NK-92 treated with Interleukin-12 subunit alpha and Interleukin-12 subunit beta, amount 100 ng/mL, for 24 hours (cell line): ENCODE measurements at regions not wholly inside any gene's neighbourhood (a gene's known extent, or its start where the extent isn't known, plus 50 kb on each side); places are given as distances from the start of the nearest gene placed in this dataset.
"Not testable (repeated sequence)": the region's sequence is repeated elsewhere in the genome, so short reads cannot be mapped to it uniquely, and the experiment has no call there.

Source experiments
- DNase-seq: peaks from one replicate; lab custom pipeline; 2025; lab: John Stamatoyannopoulos, UW

DNA sequence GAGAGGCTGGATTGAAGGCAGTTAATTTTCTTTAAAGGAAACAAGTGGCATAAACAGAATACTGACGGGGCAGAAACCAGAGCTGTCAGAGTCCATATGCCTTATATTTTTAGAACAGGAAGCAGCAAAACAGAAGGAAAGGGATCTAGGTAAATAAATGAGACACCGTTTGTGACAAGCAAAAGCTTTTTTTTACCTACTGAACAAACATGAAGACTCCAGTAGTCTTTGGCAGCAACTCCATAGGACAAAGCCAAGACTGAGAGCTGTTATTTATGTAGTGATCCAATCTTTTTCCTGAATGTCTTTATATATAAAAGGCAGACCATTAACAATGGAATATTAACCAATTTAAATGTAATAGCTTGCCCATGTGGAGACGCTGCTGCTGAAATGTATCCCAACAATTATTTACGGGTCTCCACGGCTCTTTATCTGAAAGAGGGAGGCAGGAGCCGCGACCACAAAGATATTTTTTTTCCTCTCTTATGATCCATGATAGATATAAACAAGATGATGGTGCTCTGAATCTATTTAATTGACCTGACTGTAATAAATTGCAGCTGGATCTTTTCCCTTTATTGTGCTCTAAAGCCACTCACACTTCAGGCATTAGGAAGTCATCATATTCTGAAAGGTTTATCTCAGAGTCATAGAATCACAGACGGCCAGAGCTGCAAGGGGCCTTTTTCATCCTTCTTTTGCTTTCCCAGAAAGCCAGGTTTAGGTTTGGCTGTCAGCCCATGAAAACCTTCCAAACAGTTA is 687.8 kb downstream of the EFNB2 start:
- no peak for DNase-seq

DNA sequence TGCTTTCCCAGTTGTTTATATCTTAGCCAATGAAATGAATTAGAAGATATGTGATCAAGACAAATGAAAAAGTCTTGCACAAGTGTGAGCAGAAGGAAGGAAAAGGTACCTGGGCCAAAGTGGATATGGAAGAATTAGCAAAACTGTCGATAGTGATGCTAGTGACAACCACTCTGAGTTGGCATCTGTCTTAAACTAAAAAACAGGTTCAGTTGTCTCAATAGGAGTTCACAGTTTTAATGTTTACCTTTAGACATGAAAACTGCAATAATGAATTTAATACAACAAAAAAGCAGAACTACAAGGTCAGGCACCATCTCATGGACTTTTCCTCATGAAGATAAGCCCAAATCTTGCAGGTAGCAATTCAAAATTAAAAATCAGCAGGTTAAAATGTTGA is 688.5 kb downstream of the EFNB2 start:
- no peak for DNase-seq

DNA sequence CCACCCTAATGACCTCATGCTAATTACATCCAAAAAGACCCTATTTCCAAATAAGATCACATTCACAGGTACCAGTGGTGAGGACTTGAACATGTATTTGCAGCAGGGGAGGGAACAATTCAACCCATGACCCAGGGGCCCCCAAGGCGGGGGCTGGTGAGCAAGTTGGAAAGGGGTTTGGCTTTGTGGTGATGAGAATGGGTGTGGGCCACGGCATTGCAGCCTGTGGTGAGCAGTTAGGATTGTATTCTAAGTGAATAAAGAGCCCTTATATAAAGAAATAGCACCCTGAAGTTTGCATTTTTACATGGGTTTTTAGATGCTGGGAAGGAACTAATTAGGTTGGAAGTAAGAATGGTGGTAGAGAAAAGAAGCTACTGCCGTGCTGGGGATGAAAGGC is 694.2 kb downstream of the EFNB2 start:
- DNase-seq = no peak

DNA sequence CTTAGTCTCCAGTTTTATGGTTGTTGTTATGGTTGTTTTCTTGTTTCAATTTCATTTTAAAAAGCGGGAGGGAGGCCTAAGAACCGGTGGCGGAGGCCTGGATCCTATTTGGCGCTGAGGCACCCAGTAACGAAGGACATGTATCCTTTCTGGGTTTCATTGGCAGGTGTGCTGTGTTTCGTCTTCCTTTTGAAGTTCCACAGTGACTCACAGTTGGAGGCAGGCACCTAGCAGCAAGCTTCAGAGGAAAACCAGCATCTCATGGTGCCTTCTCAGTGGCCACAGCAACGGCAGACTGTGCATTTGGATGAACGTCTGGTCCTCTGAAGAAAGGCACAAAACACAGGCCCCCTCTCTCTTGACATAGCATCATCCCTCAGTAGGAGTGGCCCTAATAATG is 697.2 kb downstream of the EFNB2 start:
- no peak for DNase-seq

DNA sequence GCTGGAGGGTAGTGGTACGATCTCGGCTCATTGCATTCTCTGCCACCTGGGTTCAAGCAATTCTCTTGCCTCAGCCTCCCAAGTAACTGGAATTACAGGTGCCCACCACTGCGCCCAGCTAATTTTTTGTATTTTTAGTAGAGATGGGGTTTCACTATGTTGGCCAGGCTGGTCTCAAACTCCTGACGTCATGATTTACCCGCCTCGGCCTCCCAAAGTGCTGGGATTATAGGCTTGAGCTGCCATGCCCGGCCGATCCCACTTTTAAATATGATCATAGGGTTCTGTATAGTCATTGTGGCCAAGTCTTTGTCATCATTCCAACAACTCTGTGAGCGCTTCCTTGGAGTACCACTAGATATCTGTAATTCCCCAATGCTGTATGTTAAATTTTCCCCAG is 698.2 kb downstream of the EFNB2 start:
- not testable (repeated sequence) for DNase-seq

DNA sequence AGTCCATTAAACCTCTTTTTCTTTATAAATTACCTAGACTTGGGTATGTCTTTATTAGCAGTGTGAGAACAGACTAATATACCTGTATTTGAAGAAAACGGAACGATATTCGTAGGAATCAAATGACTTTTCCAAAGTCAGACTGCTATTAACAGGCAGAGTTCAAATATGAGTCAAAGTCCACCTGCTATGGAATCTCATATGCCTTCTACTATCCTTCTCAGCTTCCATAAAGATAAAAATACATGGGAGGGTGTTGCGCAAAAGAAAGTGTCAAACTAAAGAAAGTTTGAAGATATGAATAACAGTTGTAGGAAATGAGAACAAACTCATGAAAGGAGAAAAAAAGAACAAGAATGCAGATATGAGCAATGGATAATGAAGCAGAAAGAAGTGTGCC is 704.6 kb downstream of the EFNB2 start:
- no peak for DNase-seq

DNA sequence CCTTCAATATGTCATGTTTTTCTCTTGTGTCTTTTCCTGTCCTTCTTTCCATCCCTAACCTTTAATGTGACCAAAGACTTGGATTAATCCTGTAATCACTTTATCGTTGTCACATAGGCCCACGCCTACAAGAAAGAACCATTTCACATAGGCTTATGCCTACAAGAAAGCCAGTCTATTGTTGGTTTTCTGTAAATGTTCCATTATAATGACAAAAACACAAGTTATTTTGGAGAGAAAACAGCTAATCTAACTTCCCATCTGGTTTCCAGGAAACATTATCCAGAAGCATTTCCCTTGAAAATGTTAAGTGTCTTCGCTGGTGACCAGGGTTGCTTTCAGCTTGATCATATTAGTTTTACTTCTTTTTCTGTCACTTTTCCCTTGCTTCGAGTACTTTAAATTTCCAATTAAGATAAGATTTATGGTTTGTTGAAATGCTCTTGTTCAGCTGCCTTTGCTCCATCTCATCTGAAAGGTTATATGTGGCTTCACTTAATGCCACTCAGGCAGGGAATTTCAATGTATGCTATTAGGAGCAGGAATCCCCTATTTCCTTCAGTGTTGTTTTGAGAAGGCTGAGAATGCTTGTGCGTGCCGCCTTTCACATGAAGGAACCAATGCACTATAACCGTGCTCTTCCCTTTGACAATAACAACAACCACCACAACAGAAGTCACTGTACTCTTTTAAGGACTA is 708.2 kb downstream of the EFNB2 start:
- no peak for DNase-seq

DNA sequence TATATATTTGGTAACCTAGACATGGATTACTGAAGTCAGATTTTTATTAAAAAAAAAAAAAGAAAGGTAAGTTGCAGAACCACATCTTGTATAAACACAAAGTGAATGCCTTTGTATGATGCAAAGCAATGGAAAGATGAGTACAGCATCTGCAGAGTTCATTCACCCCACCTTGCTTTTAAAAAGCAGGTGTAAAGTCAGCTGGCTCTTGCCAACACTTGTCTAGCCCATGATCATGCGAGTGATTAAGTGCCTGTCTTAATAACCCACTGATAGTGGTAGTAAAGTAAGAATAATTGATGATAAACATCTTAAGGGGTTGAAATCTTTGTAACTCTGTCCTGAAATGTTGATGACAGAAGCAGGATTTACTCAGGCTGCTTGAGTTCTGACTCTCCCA is 710.4 kb downstream of the EFNB2 start:
- DNase-seq = no peak

DNA sequence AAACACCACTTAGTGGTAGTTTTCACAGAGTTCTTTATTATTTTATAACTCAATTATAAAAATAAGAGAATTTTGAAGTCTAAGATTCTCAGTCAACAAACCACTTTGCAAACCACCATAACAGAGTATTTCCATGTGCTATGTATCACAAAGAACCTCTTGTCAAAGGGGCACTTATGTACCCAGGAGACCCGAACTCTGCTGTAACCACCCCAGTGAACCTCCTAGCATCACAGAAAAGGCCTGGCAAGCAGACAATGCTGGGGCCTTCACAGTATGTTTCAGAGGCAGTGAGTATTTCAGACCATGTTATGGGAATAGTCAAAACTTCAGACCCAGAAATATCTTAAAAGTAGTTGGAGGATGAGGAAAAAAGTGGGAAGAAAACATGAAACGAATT is 714.1 kb downstream of the EFNB2 start:
- no peak for DNase-seq

DNA sequence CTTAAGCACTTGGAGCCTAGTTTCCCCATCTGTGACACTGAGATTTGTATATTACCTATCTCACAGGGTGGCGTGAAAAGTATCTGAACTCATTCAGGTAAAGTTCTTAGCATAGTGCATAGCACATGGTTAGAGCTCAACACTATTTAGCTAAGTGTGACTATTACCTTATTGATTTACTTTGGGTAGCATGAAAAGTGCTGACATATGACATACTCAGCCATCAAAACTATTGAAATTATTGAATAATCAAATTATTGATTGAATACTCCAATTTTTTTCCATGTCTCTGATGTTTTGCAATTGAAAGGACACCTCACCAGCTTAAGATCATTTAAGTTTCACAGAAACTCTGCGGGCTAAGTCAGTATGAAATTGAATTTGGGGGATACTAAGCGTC is 715.0 kb downstream of the EFNB2 start:
- no peak for DNase-seq

DNA sequence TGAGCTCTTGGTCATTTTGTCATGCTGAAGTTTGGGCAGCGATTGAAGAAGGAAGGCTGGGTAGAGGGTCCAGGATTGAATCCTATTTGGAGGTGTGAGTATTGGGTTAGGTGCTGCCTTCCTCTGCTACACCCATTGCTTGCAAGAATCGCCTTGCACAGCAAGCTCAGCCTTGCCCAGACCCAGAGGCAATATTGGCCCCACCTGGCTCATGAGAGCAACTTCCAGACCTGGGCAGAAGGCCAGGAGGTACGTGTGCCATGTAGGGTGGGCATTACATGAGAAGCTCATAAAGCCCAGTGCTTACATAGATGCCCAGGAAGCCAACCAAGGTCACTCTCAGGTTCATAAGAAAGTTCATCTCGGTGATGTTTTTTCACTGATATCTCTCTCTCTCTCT is 718.0 kb downstream of the EFNB2 start:
- DNase-seq = no peak

DNA sequence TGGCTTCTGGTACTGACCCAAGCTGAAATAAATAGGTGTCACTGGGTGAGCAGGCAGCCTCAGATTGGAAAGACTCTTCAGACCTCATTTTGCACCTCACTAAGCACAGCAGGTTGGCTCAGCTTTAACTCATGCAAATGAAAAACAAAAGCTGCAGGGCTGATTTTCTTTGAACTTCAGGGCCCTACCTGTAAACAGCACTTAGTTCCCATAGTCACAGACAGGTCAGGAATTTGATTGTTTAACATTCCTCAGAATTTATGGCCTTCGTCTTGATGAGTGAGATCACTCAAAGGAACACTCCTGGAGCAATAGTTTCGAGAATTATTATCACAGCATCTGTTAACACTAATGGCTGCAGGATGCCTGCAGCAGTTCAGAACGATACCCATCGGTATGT is 718.5 kb downstream of the EFNB2 start:
- DNase-seq = no peak

DNA sequence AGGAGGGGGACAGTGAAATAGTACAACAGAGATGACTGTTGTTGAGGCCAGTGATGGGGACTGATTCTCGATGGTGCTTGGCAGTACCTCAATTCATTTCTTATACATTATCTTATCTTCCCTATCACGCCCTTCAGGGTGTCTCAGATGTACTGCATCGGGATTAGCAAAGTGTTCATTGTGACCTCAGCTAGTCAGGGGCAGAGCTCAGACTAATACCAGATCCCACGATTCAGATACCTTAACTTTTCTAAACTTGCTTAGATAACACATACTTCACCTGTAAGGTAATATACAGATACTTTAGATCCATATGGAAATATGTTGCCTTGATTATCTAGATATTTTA is 720.6 kb downstream of the EFNB2 start:
- DNase-seq = no peak

DNA sequence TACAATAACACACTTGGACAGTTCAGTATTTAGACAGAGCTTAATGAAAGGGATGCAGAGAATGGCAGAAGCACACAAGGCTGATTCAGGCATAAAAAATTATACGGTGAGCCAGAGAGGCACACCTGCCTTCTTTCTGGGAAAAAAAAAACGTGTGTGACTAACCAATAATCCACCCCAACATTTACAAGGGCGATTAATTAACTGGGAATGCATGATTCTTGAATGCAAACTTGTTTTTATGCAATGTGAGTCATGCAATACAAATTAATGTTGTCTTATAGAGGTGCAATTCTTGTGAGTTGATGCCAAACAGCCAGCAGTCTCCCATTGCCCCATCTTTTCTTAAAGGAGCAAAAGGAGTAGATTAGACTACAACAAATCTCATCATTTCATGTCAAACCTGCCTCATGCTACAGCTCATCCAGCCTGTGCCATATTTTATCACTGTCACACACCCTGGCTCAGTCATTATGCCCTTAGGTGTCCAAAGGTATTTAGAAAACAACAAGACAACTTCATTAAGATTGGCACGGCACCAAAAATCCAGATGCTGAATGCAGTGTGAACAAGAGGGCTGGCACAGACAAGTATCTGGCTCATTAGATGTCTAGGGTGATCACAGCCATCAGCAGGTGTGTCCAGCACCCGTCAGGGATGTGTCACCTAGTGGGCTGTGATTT is 721.1 kb downstream of the EFNB2 start:
- no peak for DNase-seq

DNA sequence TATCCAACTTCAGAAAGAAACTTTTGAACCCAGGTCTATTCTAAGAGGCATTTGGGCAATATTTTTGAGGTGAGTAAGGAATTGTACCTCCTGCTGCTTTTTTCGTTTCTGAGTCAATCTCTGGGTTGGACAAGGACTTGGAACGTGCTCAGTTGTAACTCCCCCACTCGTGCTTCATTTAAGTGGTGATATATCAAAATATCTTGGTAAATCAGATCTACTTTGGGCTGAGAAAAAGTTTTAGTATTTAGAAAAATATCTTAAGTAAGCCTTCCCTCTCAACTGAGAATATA is 728.9 kb downstream of the EFNB2 start:
- no peak for DNase-seq

DNA sequence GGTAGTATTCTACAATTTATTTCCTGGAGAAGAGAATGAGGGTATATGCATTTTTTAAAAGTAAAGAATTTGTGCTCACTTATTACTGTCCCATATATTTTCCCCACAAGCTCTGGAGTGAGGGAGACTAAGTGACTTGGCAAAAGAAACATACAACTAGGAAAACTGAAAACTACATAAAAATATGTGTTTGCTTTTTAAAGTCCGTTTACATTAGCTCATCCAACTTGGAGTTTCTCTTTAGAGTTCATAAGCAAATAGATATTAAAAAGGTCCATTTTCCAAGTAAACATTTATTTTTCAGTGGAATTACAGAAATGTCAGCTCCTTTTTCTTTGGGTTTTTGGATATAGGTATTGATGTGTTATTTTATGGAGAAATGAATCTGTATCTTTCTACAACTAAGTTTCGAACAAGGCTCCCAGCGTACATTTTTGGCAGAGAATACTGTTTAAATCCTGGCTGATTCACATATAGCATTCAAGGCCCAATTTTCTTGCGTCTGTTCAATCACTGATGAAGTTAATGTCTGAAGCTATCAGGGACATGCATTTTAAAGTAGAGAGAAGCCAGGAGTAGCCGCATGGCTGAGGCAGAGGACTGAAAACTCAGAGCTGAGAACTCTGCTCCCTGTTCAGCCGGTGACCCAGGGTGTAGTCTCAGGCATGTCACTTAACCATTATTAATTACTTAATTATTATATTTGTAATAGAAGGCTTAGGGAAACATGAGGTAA is 729.4 kb downstream of the EFNB2 start:
- no peak for DNase-seq

DNA sequence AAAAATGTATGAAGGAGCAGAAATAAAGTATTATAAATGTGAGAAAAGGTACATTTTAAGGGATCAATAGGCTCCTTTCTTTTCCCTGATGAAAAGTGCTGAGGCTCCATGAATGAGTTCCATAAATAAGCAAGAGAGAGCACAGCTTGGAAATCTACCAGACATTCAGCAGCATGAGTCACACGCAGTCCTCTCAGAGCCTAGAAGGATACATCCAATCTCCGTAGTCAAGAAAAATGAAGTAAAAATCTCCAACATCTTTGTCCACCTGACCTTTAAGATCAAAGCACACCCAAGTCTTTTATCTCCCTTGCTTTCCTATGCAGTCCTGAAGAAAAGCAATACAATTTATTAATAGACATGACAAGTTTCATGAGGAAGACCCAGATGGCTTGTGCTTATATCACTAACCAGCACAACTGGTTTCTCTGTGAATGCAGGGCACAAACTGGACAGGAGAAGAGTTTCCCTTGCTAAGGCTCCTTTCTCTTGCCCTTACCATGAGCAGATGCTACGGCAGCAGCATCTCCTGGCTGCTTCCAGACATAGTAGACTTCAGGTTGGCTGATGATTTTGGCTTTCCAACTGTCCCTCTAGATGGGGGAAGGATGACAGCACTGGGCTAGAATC is 730.8 kb downstream of the EFNB2 start:
- no peak for DNase-seq

DNA sequence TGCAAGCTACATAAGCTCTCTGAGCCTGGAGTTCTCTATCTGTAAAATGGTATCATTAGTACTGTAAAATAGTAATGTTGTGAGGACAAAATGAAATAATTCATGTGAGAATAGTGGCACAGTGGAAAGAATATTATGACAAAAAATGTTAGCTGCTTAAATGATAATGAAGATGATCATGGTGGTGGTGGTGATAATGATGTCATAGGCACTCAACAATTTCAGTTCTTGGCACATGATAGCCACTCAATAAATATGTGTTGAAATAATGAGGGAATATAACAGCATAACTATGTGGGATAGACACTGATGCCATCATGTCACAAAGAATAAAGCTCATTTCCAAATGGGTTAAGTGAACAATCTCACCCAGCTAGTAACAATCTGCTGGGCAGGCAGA is 736.3 kb downstream of the EFNB2 start:
- DNase-seq = no peak

DNA sequence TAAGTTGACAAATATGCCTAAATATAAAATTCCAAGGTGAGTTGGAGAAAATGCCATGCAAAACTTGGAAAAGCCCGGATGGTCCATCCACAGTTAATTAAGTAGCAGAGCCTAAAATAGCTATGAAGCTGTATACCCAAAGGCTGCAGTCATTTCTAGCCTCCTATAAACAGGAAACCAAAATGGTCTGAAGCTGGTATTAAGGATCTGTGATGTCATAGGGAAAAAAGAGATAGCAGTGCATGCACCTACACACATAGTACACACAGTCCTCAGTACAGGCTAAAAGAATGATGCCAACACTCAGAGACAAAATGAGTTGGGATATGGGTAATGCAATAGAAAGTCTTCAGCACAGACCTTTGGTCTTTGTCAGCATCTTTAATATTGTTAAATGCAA is 736.9 kb downstream of the EFNB2 start:
- no peak for DNase-seq

DNA sequence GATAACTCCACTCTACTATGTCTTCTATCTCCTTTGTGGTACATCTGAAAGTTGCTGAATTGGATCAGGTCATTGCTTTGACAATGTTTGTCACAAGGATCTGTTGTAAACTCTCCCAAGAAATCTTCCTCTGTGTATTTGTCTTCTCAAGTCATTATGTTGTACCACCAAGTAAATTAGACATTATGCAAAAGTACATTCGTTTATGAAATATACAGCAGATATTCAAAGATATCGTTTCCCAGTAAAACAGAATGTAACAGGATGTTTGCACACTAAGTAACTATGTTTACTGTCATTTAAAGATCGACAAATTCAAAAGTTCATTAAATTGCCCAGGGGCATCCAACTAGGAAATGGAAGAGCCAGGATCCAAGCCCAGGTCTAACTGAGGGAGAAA is 739.4 kb downstream of the EFNB2 start:
- DNase-seq = no peak

DNA sequence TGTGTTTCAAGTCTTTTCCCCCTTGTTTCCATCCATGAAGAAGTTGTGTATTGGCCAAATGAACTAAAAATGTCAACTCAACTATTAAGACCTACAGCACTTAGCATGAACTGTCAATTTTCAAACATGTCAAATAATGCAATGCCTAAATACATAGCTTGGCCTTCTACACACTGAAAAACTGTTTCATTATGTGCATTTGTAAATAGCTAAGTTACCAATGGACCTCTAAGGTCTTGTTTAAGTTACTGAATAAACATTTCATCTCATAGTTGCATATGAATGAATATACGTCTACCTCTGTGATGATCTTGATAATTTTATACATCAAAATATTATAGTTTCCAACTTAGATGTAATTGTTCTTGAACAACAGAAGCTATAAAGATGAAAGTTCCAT is 744.5 kb downstream of the EFNB2 start:
- no peak for DNase-seq

DNA sequence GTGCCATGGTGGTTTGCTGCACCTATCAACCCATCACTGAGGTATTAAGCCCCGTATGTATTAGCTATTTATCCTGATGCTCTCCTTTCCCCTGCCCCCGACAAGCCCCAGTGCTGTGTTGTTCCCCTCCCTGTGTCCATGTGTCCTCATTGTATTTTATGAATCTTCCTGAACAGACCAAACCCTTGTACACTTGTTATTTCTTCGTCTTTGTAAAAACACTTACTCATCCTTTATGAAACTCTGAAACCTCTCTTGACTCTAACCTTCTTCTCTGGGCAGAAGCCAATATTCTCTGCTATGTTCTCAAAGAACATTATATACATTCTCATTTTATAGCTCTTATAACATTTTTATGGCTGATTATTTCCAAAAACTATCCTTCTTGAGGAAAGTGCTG is 746.9 kb downstream of the EFNB2 start:
- DNase-seq = no peak

DNA sequence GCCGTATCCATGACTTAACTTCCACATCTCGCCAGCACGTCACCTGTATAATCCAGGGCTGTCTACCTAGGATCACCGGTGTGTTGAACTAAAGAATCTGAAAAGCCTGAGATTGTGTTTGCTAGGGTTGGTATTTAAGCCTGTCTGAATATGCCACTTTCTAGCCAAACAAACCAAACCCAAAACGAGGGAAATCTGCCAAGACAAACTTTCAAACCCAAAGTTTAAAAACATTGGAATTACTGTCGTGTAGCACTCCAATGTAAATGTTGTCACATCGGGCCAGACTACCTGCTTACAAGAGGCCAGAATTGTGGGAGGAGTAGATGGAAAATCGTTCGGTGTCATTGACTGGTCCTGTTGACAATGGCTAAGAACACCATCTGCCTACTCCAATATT is 747.8 kb downstream of the EFNB2 start:
- no peak for DNase-seq
